ENCODE measurements at regions not wholly inside any gene's neighbourhood (a gene's known extent, or its start where the extent isn't known, plus 50 kb on each side); places are given as distances from the start of the nearest gene placed in this dataset.

GRCh38 chr18:61606068-61606660 is 272.9 kb downstream of the CDH20 start:
- H3K4me3 ChIP-seq (ENCODE audit: control insufficient read depth in 1 of 7, extremely low read depth in 1 of 7, insufficient read depth in 4 of 7, low read depth in 2 of 7, low read length in 6 of 7) = peak overlapping the region in 3 of 7 experiments; percentile 22 to 52 (median 43)
- ChIA-PET POLR2A (no interaction called here), CTCF (interaction anchor here (1.1 to 1.3 kb wide), 2 partner anchors 35 to 525 kb away, joined by 3 to 5 read pairs; no protein-coding TSS in a partner anchor)
- peaks cover 0 to 10% (median 4%) of the 10 kb centered on the region in 4 experiments for H3K4me1 ChIP-seq (ENCODE audit: control extremely low read depth in 1 of 4, control insufficient read depth in 4 of 4, insufficient read depth in 4 of 4, low read length in 3 of 4)
- 67% methylated on average over 12 of the region's 17 CpGs for WGBS (ENCODE audit: insufficient coverage)
- no peak overlapping the region for H3K27ac ChIP-seq (ENCODE audit: insufficient read depth in 1 of 2, low read depth in 1 of 2, low read length in 2 of 2, poor library complexity in 1 of 2, severe bottlenecking in 2 of 2)
- H3K36me3 ChIP-seq (ENCODE audit: control insufficient read depth in 4 of 4, insufficient read depth in 4 of 4, low read length in 3 of 4) = no peaks in the 10 kb centered on the region
- DNase-seq = no peak
- H3K27me3 ChIP-seq (replicated peaks in 2 of 5; ENCODE audit: control insufficient read depth in 4 of 5, insufficient read depth in 5 of 5, low read length in 4 of 5) = peaks cover 0 to 2% (median 0%) of the 10 kb centered on the region in 5 experiments
- peaks cover 0 to 7% (median 0%) of the 10 kb centered on the region in 5 experiments for H3K9me3 ChIP-seq (ENCODE audit: control extremely low read depth in 1 of 5, control insufficient read depth in 4 of 5, insufficient read depth in 2 of 5, low read depth in 1 of 5, low read length in 4 of 5)

GRCh38 chr18:61605376-61606067 is 272.3 kb downstream of the CDH20 start:
- peaks cover 0 to 10% (median 4%) of the 10 kb centered on the region in 4 experiments for H3K4me1 ChIP-seq (ENCODE audit: control extremely low read depth in 1 of 4, control insufficient read depth in 4 of 4, insufficient read depth in 4 of 4, low read length in 3 of 4)
- no peak for DNase-seq
- POLR2A ChIA-PET = no interaction called here
- no peak overlapping the region for H3K4me3 ChIP-seq (ENCODE audit: control insufficient read depth in 1 of 7, extremely low read depth in 1 of 7, insufficient read depth in 4 of 7, low read depth in 2 of 7, low read length in 6 of 7)
- H3K36me3 ChIP-seq (ENCODE audit: control insufficient read depth in 4 of 4, insufficient read depth in 4 of 4, low read length in 3 of 4) = no peaks in the 10 kb centered on the region
- peaks cover 0 to 7% (median 0%) of the 10 kb centered on the region in 5 experiments for H3K9me3 ChIP-seq (ENCODE audit: control extremely low read depth in 1 of 5, control insufficient read depth in 4 of 5, insufficient read depth in 2 of 5, low read depth in 1 of 5, low read length in 4 of 5)
- H3K27me3 ChIP-seq (replicated peaks in 2 of 5; ENCODE audit: control insufficient read depth in 4 of 5, insufficient read depth in 5 of 5, low read length in 4 of 5) = peaks cover 0 to 2% (median 0%) of the 10 kb centered on the region in 5 experiments
- 93% methylated on average over 2 of the region's 3 CpGs for WGBS (ENCODE audit: insufficient coverage)
- no peak overlapping the region for H3K27ac ChIP-seq (ENCODE audit: insufficient read depth in 1 of 2, low read depth in 1 of 2, low read length in 2 of 2, poor library complexity in 1 of 2, severe bottlenecking in 2 of 2)
- CTCF ChIA-PET = interaction anchor here (1.1 to 1.3 kb wide), 2 partner anchors 35 to 526 kb away, joined by 3 to 5 read pairs; no protein-coding TSS in a partner anchor
